GM23248 (cell line): ENCODE measurements at regions not wholly inside any gene's neighbourhood (a gene's known extent, or its start where the extent isn't known, plus 50 kb on each side); places are given as distances from the start of the nearest gene placed in this dataset.
"Not testable (repeated sequence)": the region's sequence is repeated elsewhere in the genome, so short reads cannot be mapped to it uniquely, and the experiment has no call there.

ENCODE experiments used
- DNase-seq: peaks from one replicate; pipeline ENCODE4 v3.0.0-alpha.2; 2015
- H2AFZ ChIP-seq: fragments of 200-600 bp; sonication (generic); 2 replicates; pipeline ENCODE4 v1.6.1; 2016; ENCODE audit warnings: antibody characterized with exemption
- H3F3A ChIP-seq: fragments of 200-600 bp; sonication (generic); 2 replicates; pipeline ENCODE4 v1.6.1; 2016; ENCODE audit warnings: mild to moderate bottlenecking, antibody characterized with exemption, mixed run types; ENCODE audit not compliant: insufficient read depth
- H3K27ac ChIP-seq: fragments of 200-600 bp; sonication (generic); 2 replicates; pipeline ENCODE4 v1.5.1; 2016; ENCODE audit warnings: mild to moderate bottlenecking
- H3K27me3 ChIP-seq: fragments of 200-600 bp; sonication (generic); replicated peaks from 2 replicates; pipeline ENCODE4 v1.6.1; 2016; ENCODE audit warnings: mild to moderate bottlenecking; ENCODE audit not compliant: insufficient read depth
- H3K36me3 ChIP-seq: fragments of 200-600 bp; sonication (generic); 2 replicates; pipeline ENCODE4 v1.6.1; 2016; ENCODE audit warnings: low read depth, mild to moderate bottlenecking
- H3K4me1 ChIP-seq: fragments of 200-600 bp; sonication (generic); 2 replicates; pipeline ENCODE4 v1.6.1; 2016; ENCODE audit warnings: mild to moderate bottlenecking; ENCODE audit not compliant: insufficient read depth
- H3K4me2 ChIP-seq: fragments of 200-600 bp; sonication (generic); one replicate; pipeline ENCODE4 v1.6.1; 2016; ENCODE audit warnings: mild to moderate bottlenecking; ENCODE audit not compliant: unreplicated experiment
- H3K4me3 ChIP-seq: fragments of 200-600 bp; sonication (generic); 2 replicates; pipeline ENCODE4 v1.5.1; 2016; ENCODE audit warnings: mild to moderate bottlenecking
- H3K79me2 ChIP-seq: fragments of 200-600 bp; sonication (generic); 2 replicates; pipeline ENCODE4 v1.6.1; 2016; ENCODE audit warnings: mild to moderate bottlenecking; ENCODE audit not compliant: insufficient read depth
- H3K9ac ChIP-seq: fragments of 200-600 bp; sonication (generic); 2 replicates; pipeline ENCODE4 v1.6.1; 2016; ENCODE audit warnings: mild to moderate bottlenecking
- H3K9me2 ChIP-seq: fragments of 200-600 bp; sonication (generic); 2 replicates; pipeline ENCODE4 v1.6.1; 2016; ENCODE audit warnings: mixed run types, mild to moderate bottlenecking, moderate library complexity; ENCODE audit not compliant: insufficient read depth
- H3K9me3 ChIP-seq: fragments of 200-600 bp; sonication (generic); one replicate; pipeline ENCODE4 v1.6.1; 2017; ENCODE audit warnings: low read depth
- H4K20me1 ChIP-seq: fragments of 200-600 bp; sonication (generic); 2 replicates; pipeline ENCODE4 v1.6.0; 2016; ENCODE audit not compliant: insufficient read depth
- EZH2 ChIP-seq: fragments of 200-600 bp; sonication (generic); IDR thresholded peaks from 2 replicates; pipeline ENCODE4 v1.6.1; 2018; ENCODE audit warnings: antibody characterized with exemption, mild to moderate bottlenecking; ENCODE audit not compliant: insufficient read depth, poor library complexity, severe bottlenecking
- EZH2phosphoT487 ChIP-seq: fragments of 200-600 bp; sonication (generic); IDR thresholded peaks from 2 replicates; pipeline ENCODE4 v1.6.1; 2018; ENCODE audit warnings: antibody characterized with exemption, moderate library complexity, mild to moderate bottlenecking, low read depth; ENCODE audit not compliant: insufficient read depth
- WGBS, 2 experiments: methylation state at CpG; one replicate each; pipeline ENCODE4 v1.1.6; 2015 to 2017; ENCODE audit warnings: low lambda C conversion rate in 2 of 2, low coverage in 1 of 2; ENCODE audit errors: missing lambda C conversion rate in 2 of 2; 5-methylcytosine and 5-hydroxymethylcytosine counted together
- in situ Hi-C: fragments of 300-500 bp; cut with MboI; formaldehyde crosslinking; loops from 2 replicates; pipeline ENCODE4 v1.15.0; 2020

DNA sequence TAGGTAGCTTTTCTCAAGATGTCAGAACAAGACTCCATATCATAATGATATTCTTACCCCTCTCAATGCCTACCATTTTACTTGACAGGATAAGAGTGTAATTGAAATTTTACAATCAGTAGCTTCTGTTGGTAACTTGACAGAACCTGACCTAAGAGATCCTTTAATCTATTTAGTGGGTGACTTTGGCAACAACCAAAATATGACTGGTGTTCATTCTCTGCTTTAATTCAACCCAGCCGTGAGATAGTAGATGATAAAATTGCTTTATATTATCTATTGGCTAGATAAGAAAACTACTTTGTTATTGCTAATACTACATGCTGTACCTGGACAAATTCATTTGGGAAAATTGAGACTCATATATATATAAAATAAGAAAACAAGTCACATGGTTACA lies 770.2 kb upstream of the NXPH2 start:
- TF ChIP-seq EZH2phosphoT487, result no peak
- no peak for TF ChIP-seq EZH2

DNA sequence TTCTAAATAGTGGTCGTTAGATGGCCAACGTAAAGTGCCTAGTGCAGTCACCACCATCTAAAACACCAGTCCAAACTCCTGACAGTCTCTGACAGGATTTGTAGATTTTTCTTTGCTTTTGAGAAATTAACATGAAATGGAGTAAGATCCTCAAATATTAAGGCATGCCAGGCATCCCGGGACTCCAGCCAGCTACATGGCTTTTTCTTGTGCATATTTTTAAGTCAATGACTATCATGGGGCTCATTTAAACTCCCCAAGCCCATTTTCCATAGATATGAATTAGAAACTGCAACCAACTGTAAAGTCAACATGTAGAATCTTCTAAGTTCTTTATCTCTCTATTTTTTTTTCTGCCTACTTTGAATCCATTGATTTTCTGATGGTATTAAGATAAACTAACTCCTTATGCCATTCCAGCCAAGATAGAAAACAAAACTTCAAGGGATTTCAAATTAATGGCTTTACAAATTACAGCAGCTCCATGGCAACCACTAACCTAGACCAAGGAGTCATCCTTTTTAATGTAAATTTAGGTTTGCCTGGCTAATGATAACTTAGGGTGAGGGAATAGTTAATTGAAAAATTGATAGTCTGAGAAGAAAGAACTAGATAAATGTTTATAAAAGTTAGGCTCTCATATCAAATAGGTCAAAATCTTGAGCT lies 764.1 kb upstream of the NXPH2 start:
- Histone ChIP-seq H4K20me1 (no peaks in the 10 kb centered on the region), H3K4me3 (no peak overlapping the region), H2AFZ (no peak overlapping the region), H3K27ac (no peak overlapping the region), H3K9me2 (peaks cover 3% of the 10 kb centered on the region; the same call in 1 of the 2 replicates), H3K9ac (no peak overlapping the region), H3K79me2 (no peaks in the 10 kb centered on the region), H3K4me1 (no peaks in the 10 kb centered on the region), H3K4me2 (no peak overlapping the region), H3K9me3 (no peaks in the 10 kb centered on the region), H3K27me3 (no peaks in the 10 kb centered on the region), H3K36me3 (no peaks in the 10 kb centered on the region), H3F3A (no peaks in the 10 kb centered on the region)
- DNase-seq, result no peak
- in situ Hi-C loops, result no loop called here
- 3% methylated on average over 3 of the region's 3 CpGs for WGBS, 2 experiments
- TF ChIP-seq EZH2phosphoT487 (no peak), EZH2 (no peak)

More for the DNA sequence above, 770.2 kb upstream of the NXPH2 start:
- Histone ChIP-seq H3K4me3 (no peak overlapping the region), H3K27ac (no peak overlapping the region), H3K9me3 (no peaks in the 10 kb centered on the region), H2AFZ (no peak overlapping the region), H3K27me3 (no peaks in the 10 kb centered on the region), H3K79me2 (no peaks in the 10 kb centered on the region), H3K9me2 (peaks cover 3% of the 10 kb centered on the region; the same call in 1 of the 2 replicates), H4K20me1 (no peaks in the 10 kb centered on the region), H3F3A (no peaks in the 10 kb centered on the region), H3K36me3 (no peaks in the 10 kb centered on the region), H3K9ac (no peak overlapping the region), H3K4me1 (no peaks in the 10 kb centered on the region), H3K4me2 (no peak overlapping the region)
- in situ Hi-C loops, result no loop called here
- WGBS, 2 experiments, result 25 to 26% methylated on average over 1 of the region's 1 CpG
- DNase-seq, result no peak

GRCh38 chr2:139538332-139539020 lies 758.3 kb upstream of the NXPH2 start:
- in situ Hi-C loops, H3K79me2 ChIP-seq, H2AFZ ChIP-seq, H3K9me3 ChIP-seq, DNase-seq, H3K4me3 ChIP-seq, H3K4me2 ChIP-seq, H3K27ac ChIP-seq, H3K9ac ChIP-seq, H3K36me3 ChIP-seq, H3K9me2 ChIP-seq, H3F3A ChIP-seq, H3K27me3 ChIP-seq, H4K20me1 ChIP-seq, H3K4me1 ChIP-seq: not testable (repeated sequence)
- 61 to 62% methylated on average over 18 to 20 of the region's 21 CpGs for WGBS, 2 experiments

- Histone ChIP-seq H3K9ac (no peak overlapping the region), H3K4me3 (no peak overlapping the region), H3K27me3 (no peaks in the 10 kb centered on the region), H3K9me2 (no peaks in the 10 kb centered on the region), H2AFZ (no peak overlapping the region), H3K79me2 (no peaks in the 10 kb centered on the region), H3K27ac (no peak overlapping the region), H3K9me3 (no peaks in the 10 kb centered on the region), H3K4me1 (no peaks in the 10 kb centered on the region), H3F3A (no peaks in the 10 kb centered on the region), H3K4me2 (no peak overlapping the region), H4K20me1 (no peaks in the 10 kb centered on the region), H3K36me3 (no peaks in the 10 kb centered on the region)
- in situ Hi-C loops, result no loop called here
- TF ChIP-seq EZH2phosphoT487 (no peak), EZH2 (no peak)
- no peak for DNase-seq
- 12 to 15% methylated on average over 3 of the region's 3 CpGs for WGBS, 2 experiments
These were observed 748.9 kb upstream of the NXPH2 start for GRCh38 chr2:139529080-139529479.
